Lung (tissue), 11 donors: ENCODE measurements at regions not wholly inside any gene's neighbourhood (a gene's known extent, or its start where the extent isn't known, plus 50 kb on each side); places are given as distances from the start of the nearest gene placed in this dataset.

Experiments
- ATAC-seq: fragments of 200-7000 bp; cut with Tn5 transposase; one replicate; pipeline ENCODE4 v1.9.1; 2020; ENCODE audit warnings: moderate number of reproducible peaks; ENCODE audit not compliant: insufficient read depth, low FRiP score
- DNase-seq, 3 donors: peaks; one replicate each; pipeline ENCODE4 v3.0.0-alpha.2; 2013 to 2017
- H3K27ac ChIP-seq, 2 donors: one replicate each; pipeline ENCODE4 v1.5.1; 2013; ENCODE audit warnings: mild to moderate bottlenecking in 2 of 2, moderate library complexity in 2 of 2, control low read depth in 1 of 2, inconsistent platforms in 1 of 2, low read depth in 1 of 2, low read length in 1 of 2
- H3K27me3 ChIP-seq, 3 donors: one replicate each; pipeline ENCODE4 v1.5.1; 2013; ENCODE audit warnings: low read length in 2 of 3; ENCODE audit not compliant: control insufficient read depth in 3 of 3, insufficient read depth in 3 of 3
- H3K36me3 ChIP-seq, 4 donors: one replicate each; pipeline ENCODE4 v1.5.1; 2013; ENCODE audit warnings: low read length in 4 of 4, mild to moderate bottlenecking in 1 of 4, moderate library complexity in 1 of 4; ENCODE audit not compliant: control insufficient read depth in 4 of 4, insufficient read depth in 4 of 4
- H3K4me1 ChIP-seq, 5 donors: one replicate each; pipeline ENCODE4 v1.5.1; 2013; ENCODE audit warnings: low read length in 5 of 5, mild to moderate bottlenecking in 2 of 5, moderate library complexity in 1 of 5; ENCODE audit not compliant: control insufficient read depth in 5 of 5, insufficient read depth in 5 of 5
- H3K4me3 ChIP-seq: one replicate; pipeline ENCODE4 v1.5.1; 2013; ENCODE audit warnings: mild to moderate bottlenecking, control low read depth, moderate library complexity
- H3K9ac ChIP-seq, 2 donors: one replicate each; pipeline ENCODE4 v1.5.1; 2013; ENCODE audit warnings: low read length in 2 of 2, control low read depth in 1 of 2; ENCODE audit not compliant: insufficient read depth in 1 of 2
- H3K9me3 ChIP-seq, 4 donors: one replicate each; pipeline ENCODE4 v1.5.1; 2013; ENCODE audit warnings: low read length in 3 of 4, mild to moderate bottlenecking in 1 of 4, moderate library complexity in 1 of 4; ENCODE audit not compliant: control insufficient read depth in 4 of 4, insufficient read depth in 3 of 4
- CTCF ChIP-seq: IDR thresholded peaks from 2 replicates; pipeline ENCODE4 v1.5.1; 2012; ENCODE audit warnings: mild to moderate bottlenecking; ENCODE audit errors: control extremely low read depth, extremely low read depth
- WGBS, 2 donors: extraction: QIAGEN DNeasy Blood & Tissue Kit; methylation state at CpG; one replicate each; pipeline ENCODE4 v1.1.7; 2013; 5-methylcytosine and 5-hydroxymethylcytosine counted together
- donor health status: control.
- donor health status: control.
- donor health status: Bipolar disorder and iron deficiency.
- donor health status: healthy.
- donor health status: DM: yes; HTN: yes; CAD: no.

GRCh38 chr14:35231207-35231760 is 60.9 kb upstream of the PSMA6 start:
- no peak overlapping the region for H3K9ac ChIP-seq

GRCh38 chr14:35234012-35234805 is 58.0 kb upstream of the PSMA6 start:
- DNase-seq: peak in 1 of 3 donors; percentile 6
- peak; percentile 34 for ATAC-seq
- 44 to 45% methylated on average over 6 of the region's 6 CpGs for WGBS, 2 donors
- no peak overlapping the region for H3K4me3 ChIP-seq
- no peaks in the 10 kb centered on the region for H3K27me3 ChIP-seq
- no peaks in the 10 kb centered on the region for H3K9me3 ChIP-seq
- no peak for TF ChIP-seq CTCF
- no peak overlapping the region for H3K9ac ChIP-seq
- no peak overlapping the region for H3K27ac ChIP-seq
- H3K4me1 ChIP-seq: peaks cover 0 to 25% (median 0%) of the 10 kb centered on the region in 5 donors
- H3K36me3 ChIP-seq: peaks cover 0 to 1% (median 0%) of the 10 kb centered on the region in 4 donors

More at GRCh38 chr14:35231207-35231760, 60.9 kb upstream of the PSMA6 start:
- ATAC-seq (no peak), DNase-seq (peak in 2 of 3 donors; percentile 90)
- H3K27ac ChIP-seq: no peak overlapping the region
- H3K36me3 ChIP-seq: no peaks in the 10 kb centered on the region
- H3K27me3 ChIP-seq: no peaks in the 10 kb centered on the region
- 47 to 48% methylated on average over 2 of the region's 2 CpGs for WGBS, 2 donors
- TF ChIP-seq CTCF: no peak
- H3K9me3 ChIP-seq: no peaks in the 10 kb centered on the region
- peaks cover 0 to 25% (median 0%) of the 10 kb centered on the region in 5 donors for H3K4me1 ChIP-seq
- no peak overlapping the region for H3K4me3 ChIP-seq

- peaks cover 0 to 11% (median 0%) of the 10 kb centered on the region in 5 donors for H3K4me1 ChIP-seq
- 92 to 95% methylated on average over 3 of the region's 3 CpGs for WGBS, 2 donors
- H3K36me3 ChIP-seq: peaks cover 0 to 2% (median 0%) of the 10 kb centered on the region in 4 donors
- H3K9ac ChIP-seq: no peak overlapping the region
- no peaks in the 10 kb centered on the region for H3K9me3 ChIP-seq
- DNase-seq: no peak
- ATAC-seq: no peak
- H3K27ac ChIP-seq: no peak overlapping the region
- TF ChIP-seq CTCF: no peak
- H3K4me3 ChIP-seq: no peak overlapping the region
- no peaks in the 10 kb centered on the region for H3K27me3 ChIP-seq
These were observed 56.3 kb upstream of the PSMA6 start for GRCh38 chr14:35235840-35236239.
